Lower leg skin (tissue), 3 donors: ENCODE measurements at regions not wholly inside any gene's neighbourhood (a gene's known extent, or its start where the extent isn't known, plus 50 kb on each side); places are given as distances from the start of the nearest gene placed in this dataset.

Experiments used
- POLR2A ChIP-seq, 2 donors: fragments of 450-650 bp; IDR thresholded peaks; one replicate each; pipeline ENCODE4 v1.6.1; 2016 to 2017; ENCODE audit warnings: antibody characterized with exemption in 2 of 2, mild to moderate bottlenecking in 1 of 2, moderate library complexity in 1 of 2
- TF ChIP-seq, protein P1 (sequence below), 3 donors: fragments of 450-650 bp; IDR thresholded peaks; one replicate each; pipeline ENCODE4 v1.5.1; 2016; ENCODE audit warnings: antibody characterized with exemption in 3 of 3, mild to moderate bottlenecking in 3 of 3, moderate library complexity in 2 of 3

GRCh38 chr15:52943746-52944145 lies 153.6 kb upstream of the ONECUT1 start:
- TF ChIP-seq, protein P1, sequence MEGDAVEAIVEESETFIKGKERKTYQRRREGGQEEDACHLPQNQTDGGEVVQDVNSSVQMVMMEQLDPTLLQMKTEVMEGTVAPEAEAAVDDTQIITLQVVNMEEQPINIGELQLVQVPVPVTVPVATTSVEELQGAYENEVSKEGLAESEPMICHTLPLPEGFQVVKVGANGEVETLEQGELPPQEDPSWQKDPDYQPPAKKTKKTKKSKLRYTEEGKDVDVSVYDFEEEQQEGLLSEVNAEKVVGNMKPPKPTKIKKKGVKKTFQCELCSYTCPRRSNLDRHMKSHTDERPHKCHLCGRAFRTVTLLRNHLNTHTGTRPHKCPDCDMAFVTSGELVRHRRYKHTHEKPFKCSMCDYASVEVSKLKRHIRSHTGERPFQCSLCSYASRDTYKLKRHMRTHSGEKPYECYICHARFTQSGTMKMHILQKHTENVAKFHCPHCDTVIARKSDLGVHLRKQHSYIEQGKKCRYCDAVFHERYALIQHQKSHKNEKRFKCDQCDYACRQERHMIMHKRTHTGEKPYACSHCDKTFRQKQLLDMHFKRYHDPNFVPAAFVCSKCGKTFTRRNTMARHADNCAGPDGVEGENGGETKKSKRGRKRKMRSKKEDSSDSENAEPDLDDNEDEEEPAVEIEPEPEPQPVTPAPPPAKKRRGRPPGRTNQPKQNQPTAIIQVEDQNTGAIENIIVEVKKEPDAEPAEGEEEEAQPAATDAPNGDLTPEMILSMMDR (IDR thresholded peaks at IDR 0.05): no peak
- no peak for TF ChIP-seq POLR2A (IDR thresholded peaks at IDR 0.05)
